GM19240 (cell line): ENCODE measurements at regions not wholly inside any gene's neighbourhood (a gene's known extent, or its start where the extent isn't known, plus 50 kb on each side); places are given as distances from the start of the nearest gene placed in this dataset.
"Not testable (repeated sequence)": the region's sequence is repeated elsewhere in the genome, so short reads cannot be mapped to it uniquely, and the experiment has no call there.

Source experiments
- DNase-seq: peaks from one replicate; pipeline ENCODE4 v3.0.0; 2011; ENCODE audit warnings: low spot score; ENCODE audit not compliant: insufficient read length

GRCh38 chr6:86273936-86274335 lies 631.2 kb upstream of the SYNCRIP start:
- DNase-seq, result no peak

GRCh38 chr6:86256615-86257187 lies 614.0 kb upstream of the SYNCRIP start:
- DNase-seq, result no peak

- no peak for DNase-seq
Measured at GRCh38 chr6:86255973-86256372, 613.3 kb upstream of the SYNCRIP start.

GRCh38 chr6:86251106-86251505 lies 608.4 kb upstream of the SYNCRIP start:
- no peak for DNase-seq

- no peak for DNase-seq
Measured at GRCh38 chr6:86217906-86218305, 575.2 kb upstream of the SYNCRIP start.

- DNase-seq, result no peak
Measured at GRCh38 chr6:86215323-86215722, 572.6 kb upstream of the SYNCRIP start.

GRCh38 chr6:86205980-86206379 lies 563.3 kb upstream of the SYNCRIP start:
- no peak for DNase-seq

GRCh38 chr6:86203044-86203443 lies 560.4 kb upstream of the SYNCRIP start:
- no peak for DNase-seq

GRCh38 chr6:86193821-86194220 lies 551.1 kb upstream of the SYNCRIP start:
- no peak for DNase-seq

GRCh38 chr6:86192123-86192522 lies 549.4 kb upstream of the SYNCRIP start:
- peak; percentile 3 for DNase-seq

- DNase-seq, result not testable (repeated sequence)
Measured at GRCh38 chr6:86175149-86175548, 532.5 kb upstream of the SYNCRIP start.

- DNase-seq, result no peak
Measured at GRCh38 chr6:86154852-86155251, 512.2 kb upstream of the SYNCRIP start.

GRCh38 chr6:86153521-86153920 lies 510.8 kb upstream of the SYNCRIP start:
- no peak for DNase-seq

- no peak for DNase-seq
Measured at GRCh38 chr6:86152546-86152945, 509.9 kb upstream of the SYNCRIP start.

- DNase-seq, result no peak
Measured at GRCh38 chr6:86148586-86148985, 505.9 kb upstream of the SYNCRIP start.

- no peak for DNase-seq
Measured at GRCh38 chr6:86147859-86148258, 505.2 kb upstream of the SYNCRIP start.

GRCh38 chr6:86147311-86147710 lies 504.6 kb upstream of the SYNCRIP start:
- no peak for DNase-seq

GRCh38 chr6:86146751-86147150 lies 504.1 kb upstream of the SYNCRIP start:
- DNase-seq, result not testable (repeated sequence)

- no peak for DNase-seq
Measured at GRCh38 chr6:86142326-86142725, 499.6 kb upstream of the SYNCRIP start.

GRCh38 chr6:86128130-86128814 lies 485.6 kb upstream of the SYNCRIP start:
- no peak for DNase-seq

GRCh38 chr6:86122086-86122485 lies 479.4 kb upstream of the SYNCRIP start:
- DNase-seq, result no peak

GRCh38 chr6:86118271-86118670 lies 475.6 kb upstream of the SYNCRIP start:
- no peak for DNase-seq

- no peak for DNase-seq
Measured at GRCh38 chr6:86107985-86108384, 465.3 kb upstream of the SYNCRIP start.
